Stimulated activated CD4-positive, alpha-beta T cell treated with anti-CD3 and anti-CD28 coated beads, Interleukin-1b, Interleukin-23, amount 100 ng/mL, for 1 hour (primary cell): ENCODE measurements at regions not wholly inside any gene's neighbourhood (a gene's known extent, or its start where the extent isn't known, plus 50 kb on each side); places are given as distances from the start of the nearest gene placed in this dataset.
"Not testable (repeated sequence)": the region's sequence is repeated elsewhere in the genome, so short reads cannot be mapped to it uniquely, and the experiment has no call there.

ENCODE experiments used
- DNase-seq, 2 donors: peaks; one replicate each; pipeline ENCODE4 v3.0.0-alpha.2; 2020; ENCODE audit warnings: low read depth in 2 of 2

GRCh38 chr21:33121715-33122475 lies 52.0 kb downstream of the OLIG1 start:
- DNase-seq: no peak

DNA sequence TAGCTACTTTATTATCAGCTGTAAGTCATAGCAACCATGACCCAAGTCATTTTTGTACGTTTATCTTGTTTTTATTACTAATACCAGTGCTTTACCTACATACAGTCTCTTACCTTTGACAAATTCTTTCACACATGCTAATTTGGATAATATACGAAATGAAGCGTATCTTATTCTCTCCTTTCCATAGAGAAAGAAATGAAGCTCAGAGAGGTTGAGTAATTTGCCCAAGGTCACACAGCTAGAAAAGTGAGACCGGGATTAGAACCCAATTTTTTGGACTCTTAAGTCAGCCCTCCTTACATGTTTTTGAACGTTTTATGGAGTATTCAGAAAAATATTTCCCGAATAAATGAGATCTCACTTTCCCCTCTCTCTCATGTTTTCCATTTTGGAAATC lies 52.6 kb downstream of the OLIG1 start:
- no peak for DNase-seq

- no peak for DNase-seq
Observed at GRCh38 chr21:33123374-33124123, 53.6 kb downstream of the OLIG1 start.

DNA sequence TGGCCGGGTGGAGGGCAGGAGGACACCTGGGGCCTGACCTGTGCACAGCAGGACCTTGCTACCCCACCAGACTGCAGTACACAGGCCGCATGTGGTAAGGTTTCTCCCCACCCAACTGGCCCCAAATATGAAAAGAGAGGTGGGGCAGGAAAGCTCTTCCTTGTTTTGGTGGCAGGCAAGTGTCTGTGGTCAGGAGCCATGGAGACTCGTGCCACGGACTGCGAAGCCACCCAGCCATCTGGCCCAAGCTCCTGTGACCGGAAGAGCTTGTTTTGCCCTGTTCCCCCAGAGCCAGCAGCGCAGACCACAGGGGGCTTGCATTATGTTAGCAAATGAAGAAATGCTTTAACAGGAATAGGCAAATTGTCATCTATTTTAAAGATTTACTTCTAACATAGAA lies 54.9 kb downstream of the OLIG1 start:
- DNase-seq: no peak

DNA sequence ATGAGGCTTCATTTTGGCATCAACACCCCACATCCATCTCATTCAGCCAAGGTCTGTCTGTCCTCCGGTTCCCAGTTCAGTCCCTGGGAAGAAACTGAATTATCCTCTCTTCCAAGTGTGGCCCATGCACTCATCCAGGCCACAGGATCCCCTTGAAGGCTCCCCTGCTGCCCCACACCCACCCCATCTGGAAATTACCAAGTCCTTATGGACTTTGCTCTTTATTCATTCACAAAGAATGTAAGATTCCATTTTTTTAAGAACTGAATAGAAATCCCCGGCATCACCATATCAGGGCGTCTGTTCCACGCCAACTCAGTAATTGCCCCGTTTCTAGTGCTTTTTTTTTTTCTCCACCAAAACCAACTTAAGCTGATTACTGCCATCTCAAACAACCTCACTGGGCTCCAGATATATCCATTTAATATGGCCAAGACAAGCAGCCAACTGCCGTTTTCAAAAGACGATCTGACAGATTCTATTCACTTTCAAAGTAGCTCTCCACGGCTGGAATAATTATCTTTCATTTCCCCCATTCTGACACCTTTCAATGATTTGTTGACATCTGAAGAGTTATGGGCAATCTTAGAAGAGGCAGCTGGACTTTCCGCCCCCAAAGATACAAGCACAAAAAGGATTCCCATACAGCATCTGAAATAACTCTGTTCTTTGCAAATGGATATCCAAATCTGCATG lies 55.9 kb downstream of the OLIG1 start:
- DNase-seq: no peak

- DNase-seq: no peak
Observed at GRCh38 chr21:33126569-33126968, 56.6 kb downstream of the OLIG1 start.

DNA sequence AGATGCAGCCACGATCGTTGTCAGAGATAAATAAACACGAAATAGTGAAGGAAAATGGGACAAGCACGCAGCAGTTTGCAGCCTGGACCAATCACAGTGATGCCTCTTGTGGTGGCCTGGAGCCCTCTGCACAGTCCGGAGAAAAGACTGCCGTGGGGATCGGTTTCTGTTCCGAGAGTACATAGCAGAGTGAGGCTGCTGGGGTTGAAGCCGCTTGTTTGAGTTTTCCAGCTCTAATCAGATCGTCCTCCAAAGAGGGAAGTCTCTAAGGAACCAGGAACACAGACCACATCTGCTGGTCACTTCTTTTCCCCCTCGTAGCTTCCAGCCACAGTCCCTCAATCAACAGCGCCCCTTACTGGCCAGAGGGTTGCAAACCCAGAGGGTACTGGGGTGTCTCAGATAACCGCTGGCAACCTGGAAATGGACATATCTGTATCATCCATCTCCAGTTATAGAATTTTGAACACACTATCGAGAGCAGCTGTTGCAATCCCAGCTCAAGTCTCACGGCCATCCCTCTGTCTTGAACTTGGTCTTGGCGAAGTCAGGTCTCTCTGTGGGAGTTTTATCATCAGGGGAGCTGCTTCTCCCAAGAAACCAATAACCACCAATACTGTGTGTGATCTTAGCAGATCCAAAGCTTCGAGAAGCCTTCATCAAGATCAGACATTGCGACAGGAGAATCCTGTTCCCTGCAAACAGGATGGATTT lies 57.4 kb downstream of the OLIG1 start:
- peak; percentile 7 to 38 for DNase-seq

- no peak for DNase-seq
Observed at GRCh38 chr21:33127868-33128242, 57.9 kb downstream of the OLIG1 start.

DNA sequence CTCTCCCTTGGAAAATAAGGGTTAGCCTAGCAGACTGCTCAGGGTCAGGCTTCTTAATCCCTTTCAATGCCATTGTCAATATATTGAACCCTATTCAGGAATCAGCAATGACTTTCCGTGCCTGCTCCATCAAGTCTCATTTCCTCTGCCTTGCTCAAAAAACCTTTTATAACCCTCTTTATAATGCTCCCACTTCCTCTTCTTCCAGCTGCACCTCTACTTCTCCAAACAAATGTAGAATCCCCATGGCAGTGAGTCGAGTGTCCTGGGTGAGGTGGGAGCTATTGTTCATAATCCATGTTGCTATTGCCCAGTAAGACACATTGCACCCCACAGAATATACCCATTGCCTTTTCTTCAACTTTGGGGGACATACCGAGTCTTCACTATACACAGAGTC lies 58.6 kb downstream of the OLIG1 start:
- no peak for DNase-seq

- no peak for DNase-seq
Observed at GRCh38 chr21:33132054-33132453, 62.1 kb downstream of the OLIG1 start.

- no peak for DNase-seq
Observed at GRCh38 chr21:33133892-33134291, 64.0 kb downstream of the OLIG1 start.

DNA sequence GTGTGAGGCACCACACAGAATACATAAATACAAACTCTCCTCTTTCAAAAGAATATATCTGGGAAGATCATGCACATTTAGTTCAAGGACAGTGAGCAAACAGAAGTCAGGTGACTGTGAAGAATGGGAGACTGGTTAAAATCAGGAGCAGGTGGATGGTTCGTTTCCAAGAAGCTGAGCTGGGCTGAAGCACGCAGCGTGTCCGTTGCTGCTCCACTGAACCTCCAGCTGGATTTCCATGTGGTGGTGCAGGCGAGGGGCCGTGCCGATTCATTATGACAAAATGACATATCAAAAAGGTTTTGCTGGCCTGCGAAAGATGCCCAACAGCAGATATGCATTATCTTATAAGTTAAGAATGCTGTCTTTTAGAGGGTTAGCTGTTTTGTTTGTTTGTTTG lies 66.0 kb downstream of the OLIG1 start:
- no peak for DNase-seq

- DNase-seq: no peak
Observed at GRCh38 chr21:33136847-33137502, 67.0 kb downstream of the OLIG1 start.

DNA sequence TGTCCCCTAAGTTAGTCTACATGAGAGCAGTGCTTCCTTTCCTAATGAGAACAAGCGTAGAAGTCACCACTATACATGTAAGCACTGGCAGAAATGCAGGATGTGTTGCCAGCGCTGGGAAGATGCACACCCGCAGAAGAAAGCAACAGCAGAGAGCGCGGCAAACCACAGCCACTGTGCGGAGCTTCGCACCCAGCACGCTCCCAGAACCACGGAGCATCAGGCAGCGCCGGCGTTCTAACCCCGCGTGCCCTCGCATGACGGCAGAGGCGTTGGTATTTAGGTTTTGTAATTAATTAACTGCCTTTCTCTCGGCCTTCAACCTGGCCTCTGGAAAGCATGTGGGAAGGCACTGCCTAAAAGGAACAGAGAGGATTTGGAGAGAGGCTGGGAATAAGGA lies 69.1 kb downstream of the OLIG1 start:
- DNase-seq: no peak

DNA sequence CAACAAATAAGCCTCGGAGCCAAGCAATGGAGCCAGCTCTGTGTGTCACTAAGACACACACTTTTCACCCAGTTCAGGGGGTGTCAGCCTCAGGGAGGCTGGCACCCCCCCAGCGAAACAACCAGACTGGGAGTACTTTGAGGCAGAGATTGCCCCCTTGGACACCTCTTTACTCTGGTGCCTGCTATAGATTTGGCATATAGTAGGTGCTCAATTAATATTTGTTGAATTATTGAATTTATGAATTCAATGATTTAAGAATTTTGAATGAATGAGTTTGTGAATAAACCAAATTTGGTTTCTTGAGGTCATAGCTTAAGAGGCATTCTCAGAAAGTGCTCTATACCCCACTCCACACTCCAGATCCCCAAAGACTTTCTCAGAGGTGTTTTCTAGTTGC lies 70.3 kb downstream of the OLIG1 start:
- DNase-seq: no peak

- DNase-seq: no peak
Observed at GRCh38 chr21:33146467-33146866, 76.5 kb downstream of the OLIG1 start.

DNA sequence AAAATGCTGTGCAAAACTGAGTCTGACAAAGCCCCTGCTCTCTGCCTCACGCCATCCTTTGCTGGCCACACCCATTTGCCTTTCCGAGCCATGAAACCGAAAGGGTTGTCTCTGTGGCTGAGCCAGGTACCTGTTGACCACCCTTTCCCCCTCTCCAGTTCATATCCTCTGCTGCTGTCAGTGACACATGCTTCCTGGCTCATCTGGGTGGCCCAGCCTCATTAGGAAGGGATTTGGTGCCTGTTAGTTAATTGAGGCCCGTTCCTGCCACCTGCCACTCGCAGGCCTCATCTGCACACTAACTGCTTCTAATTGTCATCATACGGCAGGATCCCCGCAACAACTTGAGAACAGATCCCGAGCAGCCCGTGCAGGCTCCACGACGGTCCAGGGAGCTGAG lies 79.2 kb downstream of the OLIG1 start:
- DNase-seq: no peak

DNA sequence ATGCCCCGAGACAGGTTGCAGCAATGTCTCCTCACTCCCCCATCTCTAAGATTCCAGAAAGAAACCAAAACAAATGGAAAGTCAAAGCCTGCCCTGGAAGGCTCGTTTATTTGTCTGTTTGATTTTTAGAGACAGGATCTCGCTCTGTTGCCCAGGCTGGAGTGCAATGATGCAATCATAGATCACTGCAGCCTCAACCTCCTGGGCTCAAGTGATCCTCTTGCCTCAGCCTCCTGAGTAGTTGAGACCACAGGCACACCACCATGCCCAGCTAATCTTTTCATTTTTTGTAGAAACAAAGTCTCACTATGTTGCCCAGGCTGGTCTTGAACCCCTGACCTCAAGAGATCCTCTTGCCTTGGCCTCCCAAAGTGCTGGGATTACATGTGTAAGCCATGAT lies 78.8 kb upstream of the IFNAR2 start:
- not testable (repeated sequence) for DNase-seq

DNA sequence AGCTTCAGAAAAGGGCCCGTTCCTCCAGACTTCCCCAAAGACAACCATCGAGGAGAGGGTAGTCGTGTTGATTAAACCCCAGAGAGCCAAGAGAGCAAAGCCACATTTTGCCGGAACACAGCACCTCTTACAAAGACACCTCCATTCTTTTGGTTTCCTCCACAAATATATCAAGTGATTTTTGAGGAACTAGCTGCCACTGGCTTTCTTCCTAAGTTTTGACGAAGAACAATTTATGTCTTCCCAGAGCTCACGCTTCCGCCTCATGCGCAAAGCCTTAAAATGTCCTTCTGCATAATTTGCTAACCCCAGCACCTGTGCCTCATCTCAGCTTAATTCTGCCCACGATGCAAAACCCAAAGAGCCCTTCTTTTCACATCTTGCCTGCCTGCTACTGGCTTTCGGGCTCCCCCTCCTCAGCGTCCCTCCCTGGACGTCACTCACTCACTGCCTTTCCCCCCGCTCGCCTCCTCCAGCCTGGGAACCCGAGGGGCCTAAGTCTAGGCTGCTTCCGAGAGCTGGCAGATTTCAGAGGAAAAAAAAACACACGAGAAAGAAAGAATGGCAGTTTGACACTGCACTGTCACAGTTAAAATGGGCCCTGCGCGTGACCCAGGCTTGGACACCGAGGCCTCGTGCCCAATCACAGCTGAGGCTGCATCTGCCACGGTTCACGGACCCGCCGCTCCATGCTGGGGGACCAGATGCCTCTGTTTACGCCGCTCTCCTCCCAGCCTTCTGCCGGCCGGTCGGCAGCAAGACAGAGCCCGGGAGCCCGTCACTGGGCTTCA lies 77.6 kb upstream of the IFNAR2 start:
- DNase-seq: no peak

- no peak for DNase-seq
Observed at GRCh38 chr21:33152732-33153130, 77.0 kb upstream of the IFNAR2 start.

- DNase-seq: no peak
Observed at GRCh38 chr21:33155005-33155404, 74.7 kb upstream of the IFNAR2 start.
